HG02759 (cell line): ENCODE measurements at regions not wholly inside any gene's neighbourhood (a gene's known extent, or its start where the extent isn't known, plus 50 kb on each side); places are given as distances from the start of the nearest gene placed in this dataset.

Source experiments
- ATAC-seq: cut with Tn5 transposase; IDR thresholded peaks from one replicate; pipeline ENCODE4 v1.9.1; 2021; ENCODE audit warnings: mild to moderate bottlenecking, moderate library complexity; ENCODE audit not compliant: unreplicated experiment

GRCh38 chr1:173420330-173420806 is 56.8 kb upstream of the PRDX6 start:
- no peak for ATAC-seq

DNA sequence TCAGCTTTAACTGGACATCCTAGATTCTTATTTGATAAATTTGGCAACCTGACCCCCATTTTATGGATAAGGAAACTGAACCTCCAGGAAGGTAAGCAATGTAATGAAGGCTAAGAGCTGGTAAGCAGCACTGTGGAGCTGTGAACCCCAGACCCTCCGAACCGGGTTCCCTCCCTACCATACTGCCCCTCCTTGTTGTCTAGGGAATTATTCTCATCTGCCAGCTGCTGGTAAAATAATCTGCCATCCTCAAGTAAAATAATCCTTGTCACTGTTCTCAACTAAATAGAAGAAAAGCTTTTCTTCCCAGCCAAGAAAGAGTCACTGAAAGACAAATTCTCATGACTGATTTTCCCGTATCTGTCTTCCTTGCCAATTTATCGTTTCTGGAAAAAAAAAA is 55.8 kb upstream of the PRDX6 start:
- no peak for ATAC-seq

DNA sequence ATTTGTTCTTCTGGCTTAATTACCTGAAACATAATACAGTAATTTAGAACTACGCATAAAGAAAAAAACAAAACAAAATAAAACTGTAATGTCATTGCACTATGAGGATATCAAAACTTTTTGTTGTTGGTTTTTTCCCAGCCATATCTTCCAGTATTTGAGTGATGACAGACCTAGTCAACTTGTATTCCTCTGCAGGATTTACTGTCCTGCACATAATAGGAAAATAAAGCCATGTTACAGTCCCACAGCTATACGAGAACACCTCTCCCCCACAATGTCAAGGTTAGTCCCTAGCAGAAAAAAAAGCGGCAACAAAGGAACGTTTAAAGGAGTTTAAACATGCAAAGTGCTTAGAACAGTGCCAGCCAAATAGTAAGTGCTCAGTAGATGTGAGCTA is 55.3 kb upstream of the PRDX6 start:
- ATAC-seq = no peak

DNA sequence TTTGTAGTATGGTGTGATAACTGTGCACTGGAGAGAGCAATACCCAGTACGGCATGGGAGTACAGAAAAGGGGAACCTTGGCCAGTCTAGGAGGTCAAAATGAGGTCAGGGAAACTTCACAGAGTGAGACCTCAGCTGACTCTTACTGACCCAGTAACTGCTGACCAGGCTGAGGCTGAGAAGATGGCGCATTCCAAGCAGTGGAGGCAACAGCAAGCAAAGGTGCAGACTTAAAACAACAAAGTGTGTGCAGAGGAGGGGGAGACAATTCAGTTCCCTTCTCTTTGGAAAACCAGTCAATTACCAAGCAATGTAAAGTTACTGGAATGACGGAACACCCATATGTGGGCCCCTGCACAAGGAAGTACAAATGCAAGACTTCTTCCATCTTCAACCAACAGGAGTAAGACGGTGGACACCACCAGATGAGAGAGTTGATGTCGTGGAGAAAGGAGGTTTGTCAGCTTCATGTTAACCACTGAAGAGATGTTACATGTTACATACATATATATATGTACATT is 54.6 kb upstream of the PRDX6 start:
- no peak for ATAC-seq

DNA sequence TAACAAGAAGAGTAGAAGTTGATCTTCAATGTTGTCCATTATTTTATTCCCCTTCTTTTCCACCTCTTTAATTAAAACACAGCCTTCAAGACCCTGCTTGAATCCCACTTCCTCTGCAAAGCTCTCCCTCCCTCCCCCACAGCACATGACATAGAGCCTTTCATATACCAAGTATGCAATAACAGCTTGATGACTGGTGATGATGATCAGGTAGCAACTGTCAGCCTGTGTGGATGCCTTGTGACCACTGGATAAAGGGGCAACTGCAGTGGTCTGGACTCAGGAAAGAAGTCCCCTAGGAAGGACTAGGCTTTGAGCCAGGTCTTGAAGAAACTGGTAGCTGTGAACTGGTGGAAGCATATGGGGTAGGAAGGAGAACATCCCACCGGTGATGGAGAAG is 53.8 kb upstream of the PRDX6 start:
- no peak for ATAC-seq

- ATAC-seq = no peak
Observed at GRCh38 chr1:173424143-173424542, 53.0 kb upstream of the PRDX6 start.

GRCh38 chr1:173424782-173425407 is 52.2 kb upstream of the PRDX6 start:
- no peak for ATAC-seq

- no peak for ATAC-seq
Observed at GRCh38 chr1:173426057-173426456, 51.1 kb upstream of the PRDX6 start.

GRCh38 chr1:173427146-173428054 is 49.7 kb upstream of the PRDX6 start:
- no peak for ATAC-seq
